ENCODE measurements at regions not wholly inside any gene's neighbourhood (a gene's known extent, or its start where the extent isn't known, plus 50 kb on each side); places are given as distances from the start of the nearest gene placed in this dataset.

DNA sequence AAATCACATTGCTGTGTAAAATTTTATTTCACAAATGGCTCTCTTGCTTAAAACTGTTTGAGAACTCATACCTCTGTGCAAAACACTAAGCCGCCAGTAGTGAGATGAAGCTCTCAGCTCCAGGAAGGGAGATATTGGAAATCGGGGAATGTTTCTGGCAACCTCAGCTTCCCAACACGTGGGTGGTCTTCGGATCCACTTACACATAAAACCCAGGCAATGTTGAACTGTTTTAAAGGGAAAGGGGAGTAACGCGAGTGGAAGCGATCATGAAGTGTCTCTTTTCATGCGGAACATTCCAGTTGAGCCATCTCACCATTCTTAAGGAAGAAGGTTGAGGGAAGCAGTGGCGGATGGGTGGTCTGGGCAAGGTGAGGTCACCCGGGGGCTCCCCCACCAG, 136.8 kb downstream of the ASB1 start:
- DNase-seq, result no peak

GRCh38 chr2:238564286-238564920, 137.7 kb downstream of the ASB1 start:
- no peak for DNase-seq

DNA sequence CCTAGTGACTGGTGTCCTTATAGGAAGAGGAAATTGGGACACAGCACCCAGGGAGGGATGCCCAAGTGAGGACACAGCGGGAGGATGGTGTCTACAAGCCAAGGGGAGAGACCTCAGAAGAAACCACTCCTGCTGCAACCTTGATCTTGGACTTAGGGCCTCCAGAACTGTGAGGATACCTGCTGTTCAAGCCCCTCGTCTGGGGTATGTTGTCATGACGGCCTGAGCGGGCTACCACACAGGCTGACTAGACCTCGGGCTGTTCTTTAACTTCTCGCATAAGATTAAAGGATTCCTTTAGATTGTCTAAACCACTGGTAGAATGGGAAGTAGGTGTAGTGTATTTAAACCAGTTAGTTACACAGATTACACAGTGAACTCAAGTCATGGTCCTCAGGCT, 138.3 kb downstream of the ASB1 start:
- DNase-seq, result no peak

- DNase-seq, result no peak
These were observed 139.4 kb downstream of the ASB1 start for GRCh38 chr2:238566001-238566645.

GRCh38 chr2:238567067-238567855, 140.5 kb downstream of the ASB1 start:
- DNase-seq, result no peak

GRCh38 chr2:238567996-238568395, 141.3 kb downstream of the ASB1 start:
- no peak for DNase-seq

- DNase-seq, result no peak
These were observed 142.0 kb downstream of the ASB1 start for GRCh38 chr2:238568455-238569440.

GRCh38 chr2:238569507-238570195, 142.9 kb downstream of the ASB1 start:
- no peak for DNase-seq

- DNase-seq, result no peak
These were observed 143.7 kb downstream of the ASB1 start for GRCh38 chr2:238570391-238570790.

- DNase-seq, result no peak
These were observed 144.2 kb downstream of the ASB1 start for GRCh38 chr2:238570926-238571325.

DNA sequence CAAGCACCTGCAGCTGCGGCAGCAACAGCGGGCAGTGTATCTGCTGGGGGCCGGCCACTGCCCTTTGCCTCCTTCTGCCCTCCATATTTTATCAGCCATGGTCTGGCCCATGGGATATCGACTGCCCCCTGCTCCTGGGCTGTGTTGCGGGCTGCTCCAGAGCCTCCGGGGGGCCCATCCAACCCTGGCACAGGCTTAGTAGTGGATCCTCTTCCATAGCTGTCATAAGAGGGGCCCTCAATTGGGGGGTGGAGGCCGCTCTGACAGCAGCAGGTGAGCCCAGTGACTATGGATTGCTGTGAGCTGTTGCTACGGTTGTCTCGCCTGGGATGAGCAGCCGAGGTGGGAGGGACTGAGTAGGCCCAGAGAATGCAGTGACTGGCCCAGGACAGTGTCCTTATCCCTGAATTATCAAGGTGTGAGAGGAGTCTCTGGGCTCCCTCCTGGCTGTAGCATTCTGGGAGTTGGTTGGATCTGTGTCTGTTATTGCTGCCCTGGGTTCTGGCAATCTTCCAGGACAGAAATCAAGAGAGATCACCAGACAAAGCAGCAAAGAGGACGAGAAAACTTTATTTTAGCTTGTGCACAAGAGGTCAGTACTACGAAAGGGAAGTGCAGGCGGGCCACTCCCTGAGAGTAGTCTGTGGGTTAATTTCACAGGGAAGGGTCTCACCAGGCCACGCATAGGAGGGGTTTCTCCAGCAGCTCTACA, 145.1 kb downstream of the ASB1 start:
- no peak for DNase-seq

DNA sequence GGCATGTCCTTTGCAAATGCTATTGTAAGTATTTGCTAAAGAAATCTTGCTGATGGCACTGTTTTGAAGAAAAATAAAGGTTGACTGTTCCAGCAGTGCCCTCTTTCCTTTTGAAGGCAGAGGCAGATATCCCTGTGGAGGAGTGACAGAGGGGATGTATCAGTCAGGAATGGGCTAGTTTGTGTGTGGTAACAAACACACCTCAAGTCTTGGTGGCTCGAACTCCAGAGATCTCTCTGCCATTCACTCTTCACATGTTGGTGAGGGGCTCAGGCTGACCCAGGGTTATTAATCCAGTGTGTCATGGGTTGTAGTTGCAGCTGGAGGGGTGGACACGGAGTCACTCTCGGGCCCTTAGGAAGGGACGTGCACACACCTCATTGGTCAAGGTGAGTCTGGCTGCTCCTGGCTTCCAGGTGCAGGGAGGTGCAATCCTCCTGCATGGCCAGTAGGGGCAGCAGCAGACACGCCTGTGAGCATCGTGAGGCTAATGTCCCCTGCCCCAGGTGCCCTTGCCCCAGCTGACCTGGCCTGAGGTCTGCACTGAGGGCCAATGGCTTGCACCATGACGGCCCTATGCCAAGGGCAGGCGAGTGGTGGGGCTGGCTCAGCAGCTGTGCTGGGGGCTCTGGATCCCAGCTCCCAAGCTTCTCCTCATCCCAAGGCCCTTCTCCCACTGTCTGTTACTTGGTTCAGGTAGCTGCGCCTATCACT, 146.5 kb downstream of the ASB1 start:
- DNase-seq, result no peak

- no peak for DNase-seq
These were observed 147.2 kb downstream of the ASB1 start for GRCh38 chr2:238573916-238574315.

- DNase-seq, result no peak
These were observed 148.0 kb downstream of the ASB1 start for GRCh38 chr2:238574490-238575271.

GRCh38 chr2:238576674-238577073, 149.9 kb downstream of the ASB1 start:
- no peak for DNase-seq

GRCh38 chr2:238578256-238578655, 151.5 kb downstream of the ASB1 start:
- DNase-seq, result no peak

GRCh38 chr2:238580486-238580885, 153.8 kb downstream of the ASB1 start:
- DNase-seq, result no peak

- DNase-seq, result no peak
These were observed 154.4 kb downstream of the ASB1 start for GRCh38 chr2:238581126-238581525.

DNA sequence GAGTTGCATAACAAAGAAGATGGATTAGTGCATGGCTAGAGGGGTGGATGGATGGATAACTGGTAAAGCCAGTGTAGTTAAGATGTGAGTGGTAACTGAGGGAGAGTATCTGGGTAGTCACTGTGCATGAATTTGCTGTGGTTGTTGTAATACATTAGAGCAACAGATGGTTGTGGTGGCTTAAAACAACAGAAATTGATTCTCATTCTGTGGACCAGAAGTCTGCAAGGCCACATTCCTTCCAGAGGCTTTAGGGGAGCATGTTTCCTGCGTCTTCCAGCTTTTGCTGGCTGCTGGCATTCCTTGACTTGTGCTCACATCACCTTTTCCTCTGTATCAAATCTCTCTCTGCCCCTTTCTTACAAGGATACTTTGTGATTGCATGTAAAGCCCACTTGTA, 155.4 kb downstream of the ASB1 start:
- DNase-seq, result no peak

DNA sequence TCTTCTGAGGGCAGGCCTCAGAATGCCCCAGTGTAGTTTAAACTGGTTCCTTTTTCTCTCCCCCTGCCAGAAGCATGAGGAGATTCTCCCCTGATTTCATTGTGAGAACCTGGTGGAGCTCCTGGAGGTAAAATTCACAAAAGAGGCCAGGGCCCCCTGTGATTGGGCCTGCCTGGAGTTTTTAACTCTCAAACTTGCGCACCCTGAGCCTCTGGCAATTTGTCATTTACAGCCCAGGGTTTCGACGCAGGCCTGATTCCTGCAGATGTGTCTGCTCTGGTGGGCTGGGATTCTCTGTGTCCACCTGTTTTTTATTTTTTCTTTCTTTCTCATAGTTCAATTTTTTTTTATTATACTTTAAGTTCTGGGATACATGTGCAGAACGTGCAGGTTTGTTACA, 157.9 kb downstream of the ASB1 start:
- no peak for DNase-seq
